DMS153 treated with DMSO at 0.1 percent for 48 hours (cell line): ENCODE measurements at regions not wholly inside any gene's neighbourhood (a gene's known extent, or its start where the extent isn't known, plus 50 kb on each side); places are given as distances from the start of the nearest gene placed in this dataset.
A peak's percentile ranks its signal among the peaks of the same experiment; 100 is the strongest.
"Not testable (repeated sequence)": the region's sequence is repeated elsewhere in the genome, so short reads cannot be mapped to it uniquely, and the experiment has no call there.

Source experiments
- DNase-seq: peaks from one replicate; lab custom pipeline; 2025; ENCODE audit not compliant: unreplicated experiment; lab: John Stamatoyannopoulos, UW

- no peak for DNase-seq
Observed at GRCh38 chr12:33514893-33515292, 75.3 kb upstream of the SYT10 start.

DNA sequence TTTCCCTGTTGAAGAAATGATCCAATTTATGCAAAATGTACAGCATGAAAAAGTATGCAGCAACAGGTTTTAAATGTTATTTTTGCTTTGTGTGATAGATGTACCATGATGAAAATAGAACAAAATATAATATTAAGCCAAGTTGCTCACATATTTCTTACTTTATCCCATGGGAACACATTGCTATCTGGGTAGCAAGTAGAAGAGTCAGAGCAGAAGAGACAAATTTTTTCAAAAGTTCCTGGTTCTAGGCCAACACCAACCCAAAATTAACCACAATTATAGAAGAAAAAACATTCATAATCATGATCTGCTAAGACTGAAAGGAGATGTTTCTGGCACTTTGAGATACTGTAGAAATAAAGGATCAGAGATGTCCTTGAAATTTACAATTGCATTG lies 79.9 kb upstream of the SYT10 start:
- DNase-seq = no peak

DNA sequence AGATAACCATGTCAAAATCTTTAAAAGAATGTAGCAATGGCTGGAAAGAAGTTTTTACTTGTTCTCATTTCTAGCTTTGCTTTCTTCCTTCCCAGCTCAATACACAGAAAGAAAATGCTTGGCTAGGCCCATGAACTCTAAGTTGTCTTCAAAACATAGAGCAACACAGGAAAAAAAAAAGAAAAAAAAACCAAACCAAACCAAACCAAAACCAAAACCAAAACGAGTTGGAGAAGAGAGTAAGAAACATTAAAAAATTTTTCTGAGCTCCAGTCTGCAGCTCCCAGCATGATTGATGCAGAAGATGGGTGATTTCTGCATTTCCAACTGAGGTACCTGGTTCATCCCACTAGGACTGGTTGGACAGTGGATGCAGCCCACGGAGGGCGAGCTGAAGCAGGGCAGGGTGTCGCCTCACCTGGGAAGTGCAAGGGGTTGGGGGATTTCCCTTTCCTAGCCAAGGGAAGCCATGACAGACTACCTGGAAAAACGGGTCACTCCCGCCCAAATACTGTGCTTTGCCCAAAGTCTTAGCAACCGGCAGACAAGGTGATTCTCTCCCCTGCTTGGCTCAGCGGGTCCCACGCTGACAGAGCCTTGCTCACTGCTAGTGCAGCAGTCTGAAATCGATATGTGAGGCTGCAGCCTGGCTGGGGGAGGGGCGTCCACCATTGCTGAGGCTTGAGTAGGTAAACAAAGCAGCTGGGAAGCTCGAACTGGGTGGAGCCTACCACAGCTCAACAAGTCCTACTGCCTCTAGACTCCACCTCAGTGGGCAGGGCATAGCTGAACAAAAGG lies 81.1 kb upstream of the SYT10 start:
- peak; percentile 20 for DNase-seq

DNA sequence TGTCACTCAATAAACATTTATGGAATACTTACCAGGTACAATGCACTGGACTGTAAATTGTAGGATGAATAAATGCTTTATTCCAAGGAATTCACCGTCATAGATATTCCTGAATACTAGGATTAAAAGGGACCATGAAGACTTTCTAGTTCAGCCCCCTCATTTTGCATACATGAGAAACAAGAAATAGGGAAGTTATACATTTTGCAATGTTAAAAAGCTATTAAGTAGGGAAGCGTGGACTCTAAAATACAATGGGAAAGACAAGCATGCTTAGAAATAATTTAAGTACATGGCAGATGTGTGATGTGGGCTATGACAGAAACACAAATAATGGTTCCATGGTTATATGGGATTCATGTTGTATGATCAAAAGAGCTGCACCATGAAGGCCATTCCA lies 89.4 kb upstream of the SYT10 start:
- no peak for DNase-seq

- no peak for DNase-seq
Observed at GRCh38 chr12:33529810-33530209, 90.2 kb upstream of the SYT10 start.

GRCh38 chr12:33531261-33531660 lies 91.6 kb upstream of the SYT10 start:
- no peak for DNase-seq

DNA sequence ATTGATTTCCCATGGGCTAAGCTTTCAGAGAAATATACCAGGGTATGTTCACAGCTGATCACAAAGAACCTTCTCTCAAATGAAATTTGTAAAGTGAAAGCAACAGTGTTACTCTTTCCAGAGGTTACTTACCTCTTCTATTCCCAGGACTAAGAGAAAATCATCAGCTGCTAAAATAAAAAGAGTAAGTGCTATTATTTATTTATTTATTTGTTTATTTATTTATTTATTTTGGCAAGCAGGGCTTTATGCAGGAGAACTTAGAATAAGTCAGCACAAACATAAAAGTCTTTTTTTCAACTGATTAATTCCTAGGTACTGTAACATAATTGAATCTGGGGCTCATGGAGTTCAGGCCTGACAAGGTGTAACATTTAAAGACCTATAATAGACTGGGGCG lies 93.9 kb upstream of the SYT10 start:
- no peak for DNase-seq

- DNase-seq = no peak
Observed at GRCh38 chr12:33536431-33536830, 96.8 kb upstream of the SYT10 start.

DNA sequence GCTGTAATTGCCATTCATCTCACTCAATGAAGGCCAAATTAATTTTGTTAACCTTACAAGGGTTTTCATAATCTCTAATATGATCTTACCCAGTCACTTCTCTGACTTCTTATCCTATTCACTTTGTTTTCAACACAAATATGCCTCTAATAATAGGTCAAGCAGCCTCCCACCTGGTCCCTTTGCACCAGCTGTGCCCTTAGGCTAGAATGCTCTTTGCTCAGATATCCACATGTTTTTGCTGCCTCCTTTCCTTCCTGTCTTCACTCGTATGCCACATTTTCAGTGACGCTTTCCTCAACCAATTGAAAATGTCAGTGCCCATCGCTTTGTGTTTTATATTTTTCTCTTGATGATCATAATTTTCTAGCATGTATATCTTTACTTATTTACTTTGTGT lies 106.4 kb upstream of the SYT10 start:
- no peak for DNase-seq

- no peak for DNase-seq
Observed at GRCh38 chr12:33547084-33547483, 107.5 kb upstream of the SYT10 start.

GRCh38 chr12:33550214-33550613 lies 110.6 kb upstream of the SYT10 start:
- not testable (repeated sequence) for DNase-seq

GRCh38 chr12:33551006-33551405 lies 111.4 kb upstream of the SYT10 start:
- no peak for DNase-seq

GRCh38 chr12:33555128-33555527 lies 115.5 kb upstream of the SYT10 start:
- no peak for DNase-seq

DNA sequence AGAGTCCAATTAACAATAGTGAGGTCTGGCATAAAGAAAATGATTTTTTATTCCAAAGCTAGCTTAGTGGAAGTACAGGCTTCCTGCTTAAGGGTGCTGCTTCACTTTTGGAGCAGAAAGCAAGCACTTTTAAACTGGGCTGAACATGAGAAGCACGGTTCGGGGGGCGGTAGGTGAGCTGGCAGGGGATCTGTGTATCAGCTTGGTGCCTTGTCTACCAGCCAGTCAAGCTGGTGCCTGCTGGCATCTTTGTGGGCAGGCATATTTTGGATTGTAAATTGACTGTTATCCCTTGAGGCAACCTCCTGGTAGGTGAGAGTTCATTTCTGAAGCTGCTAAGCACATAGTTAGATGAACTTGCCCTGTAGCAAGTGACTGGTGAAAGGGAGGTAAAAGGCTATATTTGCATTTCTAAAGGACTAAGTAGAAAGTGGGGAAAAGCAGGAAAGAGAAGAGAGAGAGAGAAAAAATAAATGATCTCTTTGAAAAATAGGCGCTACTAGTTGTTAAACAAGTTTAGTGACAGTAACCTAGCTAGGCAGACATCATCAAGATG lies 121.1 kb upstream of the SYT10 start:
- no peak for DNase-seq

GRCh38 chr12:33562401-33562800 lies 122.8 kb upstream of the SYT10 start:
- DNase-seq = no peak

DNA sequence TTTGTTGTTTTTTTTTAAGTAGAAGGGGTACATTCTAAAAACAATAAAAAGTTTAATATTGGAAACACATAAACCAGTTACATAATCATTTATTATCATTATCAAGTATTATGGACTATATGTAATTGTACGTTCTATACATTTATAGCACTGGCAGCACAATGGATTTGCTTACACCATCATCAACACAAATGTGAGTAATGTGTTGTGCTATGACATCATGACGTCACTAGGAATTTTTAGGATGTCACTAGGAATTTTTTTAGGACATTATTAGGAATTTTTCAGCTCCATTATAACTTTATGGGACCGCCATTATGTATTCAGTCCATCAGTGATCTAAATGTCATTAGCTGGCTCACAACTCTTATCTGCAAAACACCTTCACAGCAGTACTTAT lies 126.8 kb upstream of the SYT10 start:
- DNase-seq = no peak

GRCh38 chr12:33575346-33575745 lies 135.7 kb upstream of the SYT10 start:
- no peak for DNase-seq

DNA sequence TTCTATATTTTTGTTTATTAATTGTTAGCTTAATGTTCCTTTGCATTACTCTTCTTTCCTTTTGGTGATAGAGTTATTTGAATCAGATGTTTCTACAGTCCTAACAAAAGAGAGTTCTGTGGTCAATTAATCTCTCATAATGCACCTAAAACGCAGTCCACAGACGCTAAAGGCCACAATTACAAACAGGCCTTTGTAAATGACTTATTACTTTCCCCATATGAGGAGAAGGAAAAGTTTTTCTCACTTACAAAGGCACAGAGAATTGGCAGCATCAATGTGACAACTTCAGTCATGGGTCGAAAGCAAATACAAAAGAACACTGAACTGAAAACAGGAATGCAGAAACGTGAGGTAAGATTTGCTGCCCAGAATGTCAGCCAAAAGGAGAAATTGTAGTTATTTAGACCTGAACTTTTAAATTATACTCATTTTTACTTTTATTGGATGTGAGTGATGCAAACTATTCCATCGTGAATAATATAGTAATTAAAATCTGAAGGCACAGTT lies 142.0 kb upstream of the SYT10 start:
- no peak for DNase-seq

DNA sequence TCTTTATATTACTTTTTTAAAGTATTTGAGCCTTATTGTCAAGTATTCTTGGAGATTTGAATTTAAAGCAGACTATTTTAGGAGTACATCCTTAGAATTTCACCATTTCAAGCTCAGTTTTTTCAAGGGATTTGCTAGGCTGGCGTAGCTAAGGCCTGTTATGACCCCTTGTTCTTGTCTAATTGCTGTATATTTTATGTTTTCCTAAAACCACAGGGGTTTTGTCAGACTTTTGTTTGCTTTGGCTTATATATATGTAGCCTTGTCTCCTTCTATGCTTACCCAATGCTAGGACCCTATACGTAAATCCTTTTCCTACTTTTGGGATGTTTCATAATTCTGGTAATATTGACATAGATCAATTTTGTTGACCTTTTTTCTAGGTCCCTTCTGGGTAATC lies 147.0 kb upstream of the SYT10 start:
- no peak for DNase-seq

- no peak for DNase-seq
Observed at GRCh38 chr12:33587354-33587753, 147.7 kb upstream of the SYT10 start.

GRCh38 chr12:33587784-33588712 lies 148.4 kb upstream of the SYT10 start:
- no peak for DNase-seq
